ENCODE measurements at regions not wholly inside any gene's neighbourhood (a gene's known extent, or its start where the extent isn't known, plus 50 kb on each side); places are given as distances from the start of the nearest gene placed in this dataset.

DNA sequence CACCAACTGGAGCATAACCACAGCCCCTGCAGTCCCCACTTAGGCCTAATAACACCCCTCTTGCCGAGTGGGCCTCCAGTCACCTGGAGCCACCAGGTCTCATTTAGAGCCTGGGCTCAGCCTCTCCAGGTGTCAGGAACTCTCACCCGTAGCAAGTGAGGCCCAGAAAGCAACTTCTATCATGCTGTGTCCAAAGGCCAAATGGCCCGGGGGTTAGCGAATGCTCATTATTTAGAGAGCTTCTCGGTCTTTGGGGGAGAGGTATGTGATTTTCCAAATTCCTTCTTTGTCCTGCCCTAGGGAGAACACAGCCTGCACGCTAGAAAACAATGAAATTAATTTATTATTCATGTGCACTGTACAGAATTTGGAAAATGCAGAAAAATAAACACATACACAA is 109.9 kb upstream of the PTPRM start:
- intact Hi-C loops (cut with micrococcal nuclease) = no loop called here
- H3K4me3 ChIP-seq (replicated peaks in 1 of 3; ENCODE audit: low read depth in 2 of 3, low read length in 3 of 3) = no peak overlapping the region
- Mint-ChIP-seq H3K4me3 (no peak overlapping the region), H3K9me3 (peaks cover 0 to 2% (median 0%) of the 10 kb centered on the region in 7 donors), H3K36me3 (no peaks in the 10 kb centered on the region), H3K27ac (no peak overlapping the region), H3K27me3 (ENCODE audit: low read depth in 3 of 3) (peaks cover 0 to 4% (median 1%) of the 10 kb centered on the region in 3 donors), H3K4me1 (no peaks in the 10 kb centered on the region)
- H3K79me2 ChIP-seq (ENCODE audit: insufficient read depth, low read length) = no peaks in the 10 kb centered on the region
- no peaks in the 10 kb centered on the region for H4K20me1 ChIP-seq (ENCODE audit: insufficient read depth, low read length)
- WGBS (ENCODE audit: insufficient coverage) = 94% methylated on average over 2 of the region's 6 CpGs
- H3K27me3 ChIP-seq (ENCODE audit: control insufficient read depth in 2 of 2, insufficient read depth in 2 of 2, low read length in 2 of 2) = no peaks in the 10 kb centered on the region
- no peaks in the 10 kb centered on the region for H3K36me3 ChIP-seq (replicated peaks in 1 of 2; ENCODE audit: control insufficient read depth in 1 of 2, insufficient read depth in 2 of 2, low read length in 2 of 2)
- no peak overlapping the region for H3K4me2 ChIP-seq (replicated peaks; ENCODE audit: extremely low read depth, low read length, poor library complexity, severe bottlenecking)
- no peak for TF ChIP-seq CTCF (IDR thresholded peaks at IDR 0.05)
- H3K4me1 ChIP-seq (ENCODE audit: control insufficient read depth in 1 of 2, insufficient read depth in 2 of 2, low read length in 2 of 2) = no peaks in the 10 kb centered on the region
- DNase-seq = no peak
- no peak overlapping the region for H2AFZ ChIP-seq (ENCODE audit: insufficient read depth, low read depth, low read length, poor library complexity, severe bottlenecking)
- no peak overlapping the region for H3K9ac ChIP-seq (ENCODE audit: insufficient read depth, low read length, poor library complexity, severe bottlenecking)
- no peak overlapping the region for H3K27ac ChIP-seq (ENCODE audit: low read depth in 1 of 2, low read length in 2 of 2)
- no peaks in the 10 kb centered on the region for H3K9me3 ChIP-seq (replicated peaks in 1 of 2; ENCODE audit: control insufficient read depth in 1 of 2, insufficient read depth in 1 of 2, low read length in 2 of 2)

DNA sequence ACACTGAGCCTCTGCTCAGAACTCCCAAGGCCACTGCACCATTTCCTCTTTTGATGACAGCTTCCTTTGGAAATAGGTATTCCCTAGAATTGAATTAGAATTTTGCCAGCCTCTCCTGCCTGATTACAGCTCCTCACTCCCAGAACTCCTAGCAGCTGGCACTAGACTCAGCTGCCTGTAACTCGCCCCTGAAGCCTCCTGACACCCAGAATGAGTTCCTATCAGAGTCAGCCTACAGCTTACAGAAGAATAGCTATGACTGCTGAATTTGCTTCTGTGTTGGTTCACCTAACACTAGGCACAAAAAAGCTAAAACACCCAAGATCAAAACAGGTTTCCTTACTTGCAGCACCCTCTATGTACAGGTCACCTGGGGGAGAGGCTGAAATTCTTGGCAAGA is 108.2 kb upstream of the PTPRM start:
- Mint-ChIP-seq H3K9me3 (peaks cover 0 to 2% (median 0%) of the 10 kb centered on the region in 7 donors), H3K4me1 (no peaks in the 10 kb centered on the region), H3K27me3 (ENCODE audit: low read depth in 3 of 3) (peaks cover 0 to 4% (median 1%) of the 10 kb centered on the region in 3 donors), H3K36me3 (no peaks in the 10 kb centered on the region), H3K27ac (no peak overlapping the region), H3K4me3 (no peak overlapping the region)
- DNase-seq = no peak
- Histone ChIP-seq H3K79me2 (ENCODE audit: insufficient read depth, low read length) (no peaks in the 10 kb centered on the region), H3K27me3 (ENCODE audit: control insufficient read depth in 2 of 2, insufficient read depth in 2 of 2, low read length in 2 of 2) (no peaks in the 10 kb centered on the region), H3K4me3 (replicated peaks in 1 of 3; ENCODE audit: low read depth in 2 of 3, low read length in 3 of 3) (no peak overlapping the region), H4K20me1 (ENCODE audit: insufficient read depth, low read length) (no peaks in the 10 kb centered on the region), H3K27ac (ENCODE audit: low read depth in 1 of 2, low read length in 2 of 2) (no peak overlapping the region), H3K36me3 (replicated peaks in 1 of 2; ENCODE audit: control insufficient read depth in 1 of 2, insufficient read depth in 2 of 2, low read length in 2 of 2) (no peaks in the 10 kb centered on the region), H3K9ac (ENCODE audit: insufficient read depth, low read length, poor library complexity, severe bottlenecking) (no peak overlapping the region), H3K4me1 (ENCODE audit: control insufficient read depth in 1 of 2, insufficient read depth in 2 of 2, low read length in 2 of 2) (no peaks in the 10 kb centered on the region), H2AFZ (ENCODE audit: insufficient read depth, low read depth, low read length, poor library complexity, severe bottlenecking) (no peak overlapping the region), H3K9me3 (replicated peaks in 1 of 2; ENCODE audit: control insufficient read depth in 1 of 2, insufficient read depth in 1 of 2, low read length in 2 of 2) (no peaks in the 10 kb centered on the region), H3K4me2 (replicated peaks; ENCODE audit: extremely low read depth, low read length, poor library complexity, severe bottlenecking) (no peak overlapping the region)
- WGBS (ENCODE audit: insufficient coverage) = no CpG with 5 or more reads among the region's 1 CpG
- TF ChIP-seq CTCF (IDR thresholded peaks at IDR 0.05) = no peak
- intact Hi-C loops (cut with micrococcal nuclease) = no loop called here

Data from CD14-positive monocyte (primary cell).